PFSK-1 (cell line): ENCODE measurements at regions not wholly inside any gene's neighbourhood (a gene's known extent, or its start where the extent isn't known, plus 50 kb on each side); places are given as distances from the start of the nearest gene placed in this dataset.

Source experiments
- FOXP2 ChIP-seq: optimal IDR thresholded peaks from 2 replicates; pipeline ENCODE3; 2011; ENCODE audit warnings: borderline replicate concordance, control low read depth, inconsistent platforms; ENCODE audit not compliant: insufficient read depth; ENCODE audit errors: extremely low read length, extremely low read depth
- POLR2AphosphoS5 ChIP-seq: IDR thresholded peaks from 2 replicates; pipeline ENCODE4 v1.6.1; 2012; ENCODE audit warnings: low read depth, mild to moderate bottlenecking, control low read depth, low read length, moderate library complexity
- REST ChIP-seq, 2 experiments: IDR thresholded peaks; 2 replicates each; pipeline versions ENCODE4 v1.6.1 to v1.8.0; 2011 to 2012; ENCODE audit warnings: low read depth in 2 of 2, low read length in 2 of 2, control low read depth in 1 of 2, inconsistent platforms in 1 of 2, mild to moderate bottlenecking in 1 of 2, moderate library complexity in 1 of 2; ENCODE audit not compliant: insufficient read depth in 1 of 2
- SIN3A ChIP-seq: IDR thresholded peaks from 2 replicates; pipeline ENCODE4 v1.6.1; 2012; ENCODE audit warnings: mild to moderate bottlenecking, low read length, moderate library complexity, borderline replicate concordance; ENCODE audit not compliant: insufficient read depth
- TAF1 ChIP-seq: IDR thresholded peaks from 2 replicates; pipeline ENCODE4 v1.6.1; 2012; ENCODE audit warnings: low read length, control low read depth, borderline replicate concordance; ENCODE audit not compliant: insufficient read depth

GRCh38 chr14:73800970-73801515 is 50.6 kb upstream of the PTGR2 start:
- TF ChIP-seq SIN3A (no peak), FOXP2 (no peak)

- TF ChIP-seq TAF1 (no peak), POLR2AphosphoS5 (no peak), FOXP2 (no peak), SIN3A (no peak), REST (IDR thresholded peaks at IDR 0.05; ENCODE audit: insufficient read depth in 1 of 2, low read depth in 2 of 2, low read length in 2 of 2) (no peak)
These were observed 53.9 kb upstream of the PTGR2 start for GRCh38 chr14:73797543-73798265.

GRCh38 chr14:73796893-73797542 is 54.6 kb upstream of the PTGR2 start:
- TF ChIP-seq POLR2AphosphoS5 (no peak), REST (IDR thresholded peaks at IDR 0.05; ENCODE audit: insufficient read depth in 1 of 2, low read depth in 2 of 2, low read length in 2 of 2) (no peak), SIN3A (no peak), TAF1 (no peak), FOXP2 (no peak)

GRCh38 chr14:73796415-73796814 is 55.2 kb upstream of the PTGR2 start:
- TF ChIP-seq TAF1 = no peak
- TF ChIP-seq POLR2AphosphoS5 = no peak
- no peak for TF ChIP-seq SIN3A
- TF ChIP-seq FOXP2 = no peak
- no peak for TF ChIP-seq REST (IDR thresholded peaks at IDR 0.05; ENCODE audit: insufficient read depth in 1 of 2, low read depth in 2 of 2, low read length in 2 of 2)

GRCh38 chr14:73795974-73796373 is 55.7 kb upstream of the PTGR2 start:
- TF ChIP-seq FOXP2 (no peak), SIN3A (no peak), TAF1 (no peak), REST (IDR thresholded peaks at IDR 0.05; ENCODE audit: insufficient read depth in 1 of 2, low read depth in 2 of 2, low read length in 2 of 2) (no peak), POLR2AphosphoS5 (no peak)
